Endothelial cell of umbilical vein (primary cell): ENCODE measurements at regions not wholly inside any gene's neighbourhood (a gene's known extent, or its start where the extent isn't known, plus 50 kb on each side); places are given as distances from the start of the nearest gene placed in this dataset.

Experiments used
- BruUV-seq: library from RNA; stranded (reverse); fragments of 400-500 nt; replicated peaks from 2 replicates; lab custom pipeline; 2021; lab: Mats Ljungman, UMichigan
- CTCF ChIA-PET: fragments of 300-600, 350-600 bp; sonication (Branson Sonifier 250); formaldehyde crosslinking; loops from one replicate; lab custom pipeline; 2021; ENCODE audit warnings: antibody characterized with exemption, inconsistent platforms; lab: Charles Lee
- POLR2A ChIA-PET: fragments of 300-600, 350-600 bp; sonication (Branson Sonifier 250); formaldehyde crosslinking; loops from one replicate; lab custom pipeline; 2021; ENCODE audit warnings: antibody characterized with exemption, inconsistent platforms; lab: Charles Lee
- DNase-seq: peaks from one replicate; pipeline ENCODE4 v3.0.0-alpha.2; 2011; ENCODE audit warnings: low read depth, low spot score
- FAIRE-seq: peaks from 2 replicates; lab custom pipeline; 2011; peaks lifted over from hg19 to GRCh38; lab: Jason Lieb, UNC
- H2AFZ ChIP-seq: 2 replicates; pipeline ENCODE4 v1.6.0; 2012; ENCODE audit warnings: low read depth, low read length, control low read depth, inconsistent platforms
- H3K27ac ChIP-seq: 2 replicates; pipeline ENCODE4 v1.5.1; 2011; ENCODE audit warnings: low read depth, mild to moderate bottlenecking, control low read depth, low read length, moderate library complexity; ENCODE audit not compliant: insufficient read depth
- H3K27me3 ChIP-seq, 2 experiments: 2 replicates each; pipeline versions ENCODE4 v1.6.0 to v1.6.1; 2011; ENCODE audit warnings: low read length in 2 of 2, mixed read lengths in 1 of 2; ENCODE audit not compliant: control insufficient read depth in 2 of 2, insufficient read depth in 2 of 2
- H3K36me3 ChIP-seq, 2 experiments: 2 replicates in 1 of 2; 3 replicates in 1 of 2; pipeline ENCODE4 v1.5.1; 2011; ENCODE audit warnings: low read length in 2 of 2, mild to moderate bottlenecking in 1 of 2, moderate library complexity in 1 of 2; ENCODE audit not compliant: control insufficient read depth in 2 of 2, insufficient read depth in 2 of 2; ENCODE audit errors: extremely low read depth in 1 of 2
- H3K4me1 ChIP-seq: 3 replicates; pipeline ENCODE4 v1.5.1; 2011; ENCODE audit warnings: mild to moderate bottlenecking, low read length; ENCODE audit not compliant: control insufficient read depth, insufficient read depth; ENCODE audit errors: extremely low read depth
- H3K4me2 ChIP-seq: 2 replicates; pipeline ENCODE4 v1.6.1; 2011; ENCODE audit warnings: low read length, control low read depth, mixed read lengths; ENCODE audit not compliant: insufficient read depth
- H3K4me3 ChIP-seq, 3 experiments: fragments of 200-600 bp in 1 of 3; sonication (generic), shearing (Covaris generic) in 1 of 3; replicated peaks in 1 of 3; 2 replicates each; pipeline ENCODE4 v1.5.1; 2011 to 2016; ENCODE audit warnings: control low read depth in 3 of 3, low read length in 3 of 3, mild to moderate bottlenecking in 2 of 3, inconsistent platforms in 1 of 3, low read depth in 1 of 3, moderate library complexity in 1 of 3; ENCODE audit not compliant: insufficient read depth in 1 of 3
- H3K79me2 ChIP-seq: 2 replicates; pipeline ENCODE4 v1.6.0; 2012; ENCODE audit warnings: low read length, inconsistent platforms; ENCODE audit not compliant: control insufficient read depth, insufficient read depth
- H3K9ac ChIP-seq: replicated peaks from 2 replicates; pipeline ENCODE3; 2011; ENCODE audit warnings: low read length, control low read depth; ENCODE audit not compliant: insufficient read depth; ENCODE audit errors: extremely low read depth
- H3K9me1 ChIP-seq: replicated peaks from 3 replicates; pipeline ENCODE4 v1.6.0; 2011; ENCODE audit warnings: mild to moderate bottlenecking, low read length; ENCODE audit not compliant: control insufficient read depth, insufficient read depth; ENCODE audit errors: extremely low read depth
- H3K9me3 ChIP-seq: replicated peaks from 2 replicates; pipeline ENCODE4 v1.5.1; 2012; ENCODE audit warnings: low read length, inconsistent platforms; ENCODE audit not compliant: control insufficient read depth, insufficient read depth
- H4K20me1 ChIP-seq: replicated peaks from 2 replicates; pipeline ENCODE3; 2011; ENCODE audit warnings: mild to moderate bottlenecking, low read length; ENCODE audit not compliant: control insufficient read depth, insufficient read depth; ENCODE audit errors: extremely low read depth
- EZH2 ChIP-seq: IDR thresholded peaks from 2 replicates; pipeline ENCODE4 v1.6.1; 2012; ENCODE audit warnings: borderline replicate concordance, low read depth, mild to moderate bottlenecking, moderate library complexity, low read length, inconsistent platforms; ENCODE audit not compliant: severe bottlenecking
- JUN ChIP-seq: IDR thresholded peaks from 2 replicates; pipeline ENCODE4 v1.6.1; 2011; ENCODE audit warnings: borderline replicate concordance, low read depth; ENCODE audit not compliant: insufficient read length, insufficient read depth
- MAX ChIP-seq: IDR thresholded peaks from 2 replicates; pipeline ENCODE4 v1.6.1; 2011; ENCODE audit not compliant: insufficient read depth, insufficient read length
- MYC ChIP-seq: IDR thresholded peaks from one replicate; pipeline ENCODE4 v1.6.1; 2011; ENCODE audit warnings: mild to moderate bottlenecking, low read depth, low read length
- POLR2AphosphoS5 ChIP-seq: IDR thresholded peaks from 2 replicates; pipeline ENCODE4 v1.6.1; 2012; ENCODE audit warnings: low read depth, mild to moderate bottlenecking, control low read depth, low read length, moderate library complexity; ENCODE audit not compliant: insufficient read depth
- dilution Hi-C: fragments of 300-500 bp; cut with MboI; formaldehyde crosslinking; loops from one replicate; pipeline ENCODE4 v1.15.0; 2019; ENCODE audit warnings: low sequenced_read_pairs; ENCODE audit not compliant: extremely low pct_ligation_motif_present
- intact Hi-C: fragments of 100-400 bp; cut with micrococcal nuclease; formaldehyde crosslinking; loops from one replicate; pipeline ENCODE4 v1.10.0; 2022
- TF ChIP-seq, protein P1 (sequence below), 2 donors: IDR thresholded peaks; 1 replicate in 1 of 2; 2 replicates in 1 of 2; pipeline ENCODE4 v1.5.1; 2011; ENCODE audit warnings: low read length in 2 of 2, mild to moderate bottlenecking in 2 of 2, moderate library complexity in 2 of 2, control low read depth in 1 of 2, inconsistent platforms in 1 of 2, low read depth in 1 of 2; ENCODE audit not compliant: insufficient read depth in 1 of 2; ENCODE audit errors: extremely low read depth in 1 of 2

DNA sequence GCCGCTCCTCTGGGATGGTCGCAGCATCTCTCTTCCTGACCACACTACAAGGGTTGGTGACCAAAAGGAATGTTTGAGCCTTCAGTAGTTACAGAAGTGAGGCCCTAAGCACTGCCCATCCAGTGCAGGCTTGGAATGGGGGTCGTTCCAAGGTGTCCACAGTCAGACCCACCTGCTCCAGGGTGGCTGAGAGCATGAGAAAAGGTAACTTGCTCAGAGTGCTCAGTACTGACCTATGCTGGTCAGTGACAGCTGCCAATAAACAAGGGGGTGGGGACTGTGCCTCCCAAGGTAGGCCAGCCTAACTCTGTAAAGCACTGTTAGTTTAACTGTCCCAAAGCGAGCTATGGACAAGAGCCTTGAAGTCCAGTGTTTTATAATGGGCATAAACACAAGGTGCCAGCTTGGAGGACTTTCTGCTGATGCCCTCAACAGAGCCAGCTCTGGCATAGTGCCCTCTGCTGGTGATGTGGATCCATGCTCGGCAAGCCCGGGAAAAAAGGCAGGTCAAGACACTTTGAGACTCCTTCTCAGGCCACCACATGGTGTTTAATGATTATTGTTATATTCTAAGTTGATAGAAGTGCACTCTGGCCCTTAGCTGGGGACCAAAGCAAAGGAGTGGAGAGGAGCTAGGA lies 78.1 kb upstream of the DNAH14 start:
- Histone ChIP-seq H4K20me1 (no peaks in the 10 kb centered on the region), H2AFZ (no peak overlapping the region), H3K9me1 (no peaks in the 10 kb centered on the region), H3K4me2 (no peak overlapping the region), H3K4me3 (no peak overlapping the region), H3K27me3 (no peaks in the 10 kb centered on the region), H3K9me3 (no peaks in the 10 kb centered on the region), H3K4me1 (no peaks in the 10 kb centered on the region), H3K27ac (no peak overlapping the region), H3K9ac (no peak overlapping the region), H3K36me3 (no peaks in the 10 kb centered on the region), H3K79me2 (no peaks in the 10 kb centered on the region)
- FAIRE-seq (peak; percentile 86), DNase-seq (peak; percentile 50)
- intact Hi-C loops (loop anchor here (1.0 to 5.0 kb wide), 4 partner anchors 71 to 734 kb away; no protein-coding TSS in a partner anchor), dilution Hi-C loops (no loop called here)
- BruUV-seq, result no TSS peak
- no peak for TF ChIP-seq EZH2
- no peak for TF ChIP-seq MAX
- no peak for TF ChIP-seq MYC
- TF ChIP-seq, protein P1, sequence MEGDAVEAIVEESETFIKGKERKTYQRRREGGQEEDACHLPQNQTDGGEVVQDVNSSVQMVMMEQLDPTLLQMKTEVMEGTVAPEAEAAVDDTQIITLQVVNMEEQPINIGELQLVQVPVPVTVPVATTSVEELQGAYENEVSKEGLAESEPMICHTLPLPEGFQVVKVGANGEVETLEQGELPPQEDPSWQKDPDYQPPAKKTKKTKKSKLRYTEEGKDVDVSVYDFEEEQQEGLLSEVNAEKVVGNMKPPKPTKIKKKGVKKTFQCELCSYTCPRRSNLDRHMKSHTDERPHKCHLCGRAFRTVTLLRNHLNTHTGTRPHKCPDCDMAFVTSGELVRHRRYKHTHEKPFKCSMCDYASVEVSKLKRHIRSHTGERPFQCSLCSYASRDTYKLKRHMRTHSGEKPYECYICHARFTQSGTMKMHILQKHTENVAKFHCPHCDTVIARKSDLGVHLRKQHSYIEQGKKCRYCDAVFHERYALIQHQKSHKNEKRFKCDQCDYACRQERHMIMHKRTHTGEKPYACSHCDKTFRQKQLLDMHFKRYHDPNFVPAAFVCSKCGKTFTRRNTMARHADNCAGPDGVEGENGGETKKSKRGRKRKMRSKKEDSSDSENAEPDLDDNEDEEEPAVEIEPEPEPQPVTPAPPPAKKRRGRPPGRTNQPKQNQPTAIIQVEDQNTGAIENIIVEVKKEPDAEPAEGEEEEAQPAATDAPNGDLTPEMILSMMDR (IDR thresholded peaks at IDR 0.05; ENCODE audit: extremely low read depth in 1 of 2, insufficient read depth in 1 of 2, low read depth in 1 of 2, low read length in 2 of 2), result peak; percentile 75 to 83
- TF ChIP-seq JUN, result no peak
- TF ChIP-seq POLR2AphosphoS5, result no peak
- CTCF ChIA-PET, result interaction anchor here (0.5 to 9.2 kb wide), 38 partner anchors 10 to 421 kb away, joined by 3 to 299 read pairs (median 4); partner anchors contain the start of gene CNIH3
- POLR2A ChIA-PET, result no interaction called here
